ENCODE measurements at regions not wholly inside any gene's neighbourhood (a gene's known extent, or its start where the extent isn't known, plus 50 kb on each side); places are given as distances from the start of the nearest gene placed in this dataset.

GRCh38 chr5:82562696-82563240 lies 284.6 kb upstream of the RPS23 start:
- no peak for TF ChIP-seq CTCF (IDR thresholded peaks at IDR 0.05; ENCODE audit: insufficient read depth, low read length)
- TF ChIP-seq POLR2AphosphoS5 (IDR thresholded peaks at IDR 0.05; ENCODE audit: low read depth) = no peak

All from HL-60 (cell line).